ENCODE measurements at regions not wholly inside any gene's neighbourhood (a gene's known extent, or its start where the extent isn't known, plus 50 kb on each side); places are given as distances from the start of the nearest gene placed in this dataset.
"Not testable (repeated sequence)": the region's sequence is repeated elsewhere in the genome, so short reads cannot be mapped to it uniquely, and the experiment has no call there.

- TF ChIP-seq, protein P1, sequence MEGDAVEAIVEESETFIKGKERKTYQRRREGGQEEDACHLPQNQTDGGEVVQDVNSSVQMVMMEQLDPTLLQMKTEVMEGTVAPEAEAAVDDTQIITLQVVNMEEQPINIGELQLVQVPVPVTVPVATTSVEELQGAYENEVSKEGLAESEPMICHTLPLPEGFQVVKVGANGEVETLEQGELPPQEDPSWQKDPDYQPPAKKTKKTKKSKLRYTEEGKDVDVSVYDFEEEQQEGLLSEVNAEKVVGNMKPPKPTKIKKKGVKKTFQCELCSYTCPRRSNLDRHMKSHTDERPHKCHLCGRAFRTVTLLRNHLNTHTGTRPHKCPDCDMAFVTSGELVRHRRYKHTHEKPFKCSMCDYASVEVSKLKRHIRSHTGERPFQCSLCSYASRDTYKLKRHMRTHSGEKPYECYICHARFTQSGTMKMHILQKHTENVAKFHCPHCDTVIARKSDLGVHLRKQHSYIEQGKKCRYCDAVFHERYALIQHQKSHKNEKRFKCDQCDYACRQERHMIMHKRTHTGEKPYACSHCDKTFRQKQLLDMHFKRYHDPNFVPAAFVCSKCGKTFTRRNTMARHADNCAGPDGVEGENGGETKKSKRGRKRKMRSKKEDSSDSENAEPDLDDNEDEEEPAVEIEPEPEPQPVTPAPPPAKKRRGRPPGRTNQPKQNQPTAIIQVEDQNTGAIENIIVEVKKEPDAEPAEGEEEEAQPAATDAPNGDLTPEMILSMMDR (IDR thresholded peaks at IDR 0.05) = not testable (repeated sequence)
- not testable (repeated sequence) for TF ChIP-seq POLR2A (IDR thresholded peaks at IDR 0.05)
Measured at GRCh38 chr11:15365286-15365685, 250.6 kb downstream of the INSC start.
